ENCODE measurements at regions not wholly inside any gene's neighbourhood (a gene's known extent, or its start where the extent isn't known, plus 50 kb on each side); places are given as distances from the start of the nearest gene placed in this dataset.

DNA sequence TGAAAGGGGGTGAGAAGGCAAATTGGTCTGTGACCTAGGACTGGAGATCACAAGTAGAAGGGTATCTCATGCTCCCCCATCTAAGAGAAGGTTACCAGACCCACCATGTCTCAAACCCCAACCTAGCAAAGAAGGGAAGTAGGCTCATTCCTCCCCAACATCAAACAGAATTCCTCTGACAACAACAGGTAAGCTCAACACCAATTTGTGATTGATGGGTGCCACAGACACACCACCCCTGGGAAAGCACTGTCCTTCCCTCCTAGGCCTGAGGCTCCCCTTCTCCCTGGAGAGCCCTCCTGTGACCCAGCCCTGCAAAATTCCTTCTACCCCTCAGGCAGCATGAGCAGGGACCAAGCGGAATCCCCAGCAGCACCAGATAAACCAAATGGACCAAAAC lies 154.3 kb downstream of the BUD13 start:
- DNase-seq, result no peak
- H3K9me3 ChIP-seq, result no peaks in the 10 kb centered on the region
- no peaks in the 10 kb centered on the region for H3K4me1 ChIP-seq
- no peak overlapping the region for H3K27ac ChIP-seq
- no peaks in the 10 kb centered on the region for H3K36me3 ChIP-seq
- no peak for TF ChIP-seq POLR2A (IDR thresholded peaks at IDR 0.05)
- no peaks in the 10 kb centered on the region for H3K27me3 ChIP-seq
- no peak overlapping the region for H3K4me3 ChIP-seq

DNA sequence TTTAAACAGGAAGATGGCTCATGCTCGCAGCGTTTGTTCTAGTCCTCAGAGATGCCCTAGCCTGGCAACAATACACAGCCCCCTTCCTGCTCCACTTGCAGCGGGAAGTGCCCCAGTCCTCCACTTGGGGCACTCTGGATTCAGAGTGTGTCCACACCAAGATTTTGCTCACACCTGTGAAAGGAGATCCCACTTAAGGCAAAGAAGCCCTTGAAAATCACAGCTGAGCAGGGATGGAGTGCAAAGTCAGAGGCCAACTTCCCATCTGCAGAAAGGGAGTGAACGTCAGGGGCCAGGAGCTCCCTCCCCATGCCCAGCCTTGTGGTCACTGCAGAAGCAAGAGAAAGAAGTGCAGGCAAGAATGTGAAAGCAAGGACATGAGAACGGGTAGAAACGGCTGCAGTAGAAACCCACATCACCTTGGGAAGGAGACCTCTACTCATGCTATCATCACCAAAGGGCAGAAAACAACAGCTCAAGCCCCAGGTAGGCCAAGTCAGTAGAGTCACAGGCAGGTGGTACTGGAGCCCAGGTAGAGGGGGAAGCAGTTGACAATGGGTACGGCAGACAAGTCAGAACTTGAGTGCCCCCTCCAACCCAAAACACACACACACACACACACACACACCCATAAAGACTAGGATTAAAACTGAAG lies 157.4 kb downstream of the BUD13 start:
- TF ChIP-seq, protein P1, sequence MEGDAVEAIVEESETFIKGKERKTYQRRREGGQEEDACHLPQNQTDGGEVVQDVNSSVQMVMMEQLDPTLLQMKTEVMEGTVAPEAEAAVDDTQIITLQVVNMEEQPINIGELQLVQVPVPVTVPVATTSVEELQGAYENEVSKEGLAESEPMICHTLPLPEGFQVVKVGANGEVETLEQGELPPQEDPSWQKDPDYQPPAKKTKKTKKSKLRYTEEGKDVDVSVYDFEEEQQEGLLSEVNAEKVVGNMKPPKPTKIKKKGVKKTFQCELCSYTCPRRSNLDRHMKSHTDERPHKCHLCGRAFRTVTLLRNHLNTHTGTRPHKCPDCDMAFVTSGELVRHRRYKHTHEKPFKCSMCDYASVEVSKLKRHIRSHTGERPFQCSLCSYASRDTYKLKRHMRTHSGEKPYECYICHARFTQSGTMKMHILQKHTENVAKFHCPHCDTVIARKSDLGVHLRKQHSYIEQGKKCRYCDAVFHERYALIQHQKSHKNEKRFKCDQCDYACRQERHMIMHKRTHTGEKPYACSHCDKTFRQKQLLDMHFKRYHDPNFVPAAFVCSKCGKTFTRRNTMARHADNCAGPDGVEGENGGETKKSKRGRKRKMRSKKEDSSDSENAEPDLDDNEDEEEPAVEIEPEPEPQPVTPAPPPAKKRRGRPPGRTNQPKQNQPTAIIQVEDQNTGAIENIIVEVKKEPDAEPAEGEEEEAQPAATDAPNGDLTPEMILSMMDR (IDR thresholded peaks at IDR 0.05), result no peak
- TF ChIP-seq POLR2A (IDR thresholded peaks at IDR 0.05), result no peak
- no peak for DNase-seq
- Histone ChIP-seq H3K4me3 (no peak overlapping the region), H3K27me3 (no peaks in the 10 kb centered on the region), H3K36me3 (no peaks in the 10 kb centered on the region), H3K27ac (no peak overlapping the region), H3K9me3 (no peaks in the 10 kb centered on the region), H3K4me1 (no peaks in the 10 kb centered on the region)

DNA sequence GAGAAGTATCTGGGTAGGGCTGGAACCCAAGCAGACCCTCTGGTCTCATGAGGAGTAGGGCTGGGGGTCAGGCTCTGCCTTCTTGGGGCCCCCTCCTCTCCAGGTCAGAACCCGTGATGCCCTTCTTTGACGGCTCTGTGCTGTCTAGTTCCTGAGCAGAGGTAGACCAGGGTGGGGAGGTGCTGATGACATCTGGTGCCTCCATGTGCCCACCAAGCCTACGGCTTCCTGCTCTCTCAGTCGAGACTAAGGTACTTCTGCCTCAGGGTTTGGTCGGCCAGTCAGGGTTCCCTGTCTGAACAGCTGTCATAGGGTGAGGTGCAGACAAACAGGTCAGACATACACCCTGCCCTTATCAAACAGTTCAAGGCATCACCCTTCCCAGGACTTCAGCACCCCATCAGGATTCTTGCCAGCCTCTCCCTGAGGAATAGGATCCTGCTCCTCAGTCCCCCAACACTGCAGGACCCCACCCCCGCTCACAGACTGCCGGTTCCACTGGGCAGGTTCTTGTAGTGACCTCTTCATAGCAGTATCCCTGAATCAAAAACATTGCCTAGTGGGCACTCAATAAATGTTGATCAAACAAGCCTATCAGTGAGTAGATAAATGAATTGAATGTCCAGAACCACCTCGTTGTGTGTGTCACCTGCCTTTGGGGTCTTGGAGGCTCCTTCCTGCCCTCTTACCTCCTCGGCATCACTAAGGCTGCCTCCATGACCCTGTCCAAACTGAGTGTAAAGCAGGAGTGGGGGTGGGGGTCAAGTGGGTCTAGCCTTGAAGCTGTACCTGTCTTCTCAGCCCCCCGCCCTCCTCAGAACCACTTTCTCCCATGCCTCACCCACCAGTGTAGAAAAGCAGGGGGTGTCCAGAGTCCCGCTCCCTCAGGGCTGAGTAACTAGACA lies 158.2 kb downstream of the BUD13 start:
- TF ChIP-seq, protein P1 (IDR thresholded peaks at IDR 0.05), result no peak
- TF ChIP-seq POLR2A (IDR thresholded peaks at IDR 0.05), result no peak
- Histone ChIP-seq H3K36me3 (no peaks in the 10 kb centered on the region), H3K27ac (no peak overlapping the region), H3K27me3 (no peaks in the 10 kb centered on the region), H3K4me3 (no peak overlapping the region), H3K9me3 (no peaks in the 10 kb centered on the region), H3K4me1 (no peaks in the 10 kb centered on the region)
- DNase-seq, result no peak

DNA sequence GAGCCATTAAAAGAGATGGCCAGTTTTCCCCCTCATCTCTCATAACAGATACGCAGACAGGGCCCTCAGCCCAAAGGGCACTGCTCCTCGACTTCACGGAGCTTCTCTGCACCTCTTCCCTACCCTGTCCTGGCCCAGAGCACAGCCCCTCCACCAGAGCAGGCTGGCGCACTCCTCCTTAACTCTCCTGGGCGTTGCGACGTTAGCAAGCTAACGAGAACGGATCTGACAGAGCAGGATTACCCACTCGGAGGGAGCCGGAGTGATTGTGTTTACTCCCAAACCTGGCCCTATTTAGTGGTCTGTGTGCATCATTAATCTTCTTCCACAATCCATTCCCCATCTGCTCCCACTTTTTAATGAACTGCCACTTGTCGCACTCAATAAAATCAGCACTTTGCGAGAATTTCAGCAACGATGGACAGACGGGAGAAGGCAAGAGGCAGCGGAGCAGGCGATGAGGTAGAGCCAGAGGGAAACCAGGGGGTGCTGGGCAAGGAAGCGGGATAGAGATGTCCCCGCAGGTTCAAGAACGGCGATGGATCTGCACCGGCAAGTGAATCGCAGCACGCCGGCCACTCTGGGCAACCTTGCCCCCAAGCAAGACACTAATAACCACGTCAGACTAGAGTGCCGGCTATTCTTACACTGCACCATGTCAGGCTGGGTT lies 159.4 kb downstream of the BUD13 start:
- Histone ChIP-seq H3K9me3 (no peaks in the 10 kb centered on the region), H3K4me3 (no peak overlapping the region), H3K27ac (no peak overlapping the region), H3K36me3 (no peaks in the 10 kb centered on the region), H3K4me1 (no peaks in the 10 kb centered on the region), H3K27me3 (no peaks in the 10 kb centered on the region)
- TF ChIP-seq POLR2A (IDR thresholded peaks at IDR 0.05), result no peak
- TF ChIP-seq, protein P1 (IDR thresholded peaks at IDR 0.05), result no peak
- DNase-seq, result no peak

DNA sequence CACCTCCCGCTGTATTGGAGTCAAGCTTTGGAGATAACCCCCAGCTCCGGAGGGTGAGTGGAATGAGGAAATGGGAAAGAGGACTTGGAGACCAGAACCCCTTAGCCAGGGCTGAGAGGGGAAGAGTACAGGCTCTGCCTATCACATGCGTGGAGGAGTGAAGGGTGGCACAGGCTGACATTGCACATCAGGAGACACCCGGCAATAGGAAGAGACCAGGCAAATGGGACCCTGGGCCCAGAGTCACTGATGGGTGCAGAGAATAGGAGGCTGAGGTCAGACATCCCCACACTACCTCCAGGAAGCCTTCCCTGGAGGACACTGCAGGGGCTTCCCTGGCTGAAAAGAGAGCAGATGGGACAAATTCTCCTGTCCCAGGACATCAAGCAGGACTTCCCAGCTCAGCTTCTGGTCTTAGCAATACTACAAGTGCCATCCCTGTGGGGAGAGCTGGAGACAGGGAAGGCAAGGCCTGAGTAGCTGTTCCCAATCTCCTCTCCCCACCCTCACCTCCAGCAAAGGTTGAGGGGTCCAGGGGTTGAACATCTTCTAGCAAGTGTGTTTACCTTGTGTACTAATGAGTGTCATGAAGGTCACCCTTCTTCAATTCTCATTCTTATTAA lies 160.7 kb downstream of the BUD13 start:
- TF ChIP-seq, protein P1 (IDR thresholded peaks at IDR 0.05), result no peak
- no peak for TF ChIP-seq POLR2A (IDR thresholded peaks at IDR 0.05)
- Histone ChIP-seq H3K4me1 (no peaks in the 10 kb centered on the region), H3K27me3 (no peaks in the 10 kb centered on the region), H3K27ac (no peak overlapping the region), H3K4me3 (no peak overlapping the region), H3K36me3 (no peaks in the 10 kb centered on the region), H3K9me3 (no peaks in the 10 kb centered on the region)
- DNase-seq, result no peak
